ENCODE measurements at regions not wholly inside any gene's neighbourhood (a gene's known extent, or its start where the extent isn't known, plus 50 kb on each side); places are given as distances from the start of the nearest gene placed in this dataset.

GRCh38 chr18:43789234-43790000 is 512.1 kb upstream of the SYT4 start:
- no peak for TF ChIP-seq CTCF (IDR thresholded peaks at IDR 0.05; ENCODE audit: insufficient read depth, low read depth, low read length)
- no peak for TF ChIP-seq EZH2 (IDR thresholded peaks at IDR 0.05; ENCODE audit: insufficient read depth, low read length)
